ENCODE measurements at regions not wholly inside any gene's neighbourhood (a gene's known extent, or its start where the extent isn't known, plus 50 kb on each side); places are given as distances from the start of the nearest gene placed in this dataset.
"Not testable (repeated sequence)": the region's sequence is repeated elsewhere in the genome, so short reads cannot be mapped to it uniquely, and the experiment has no call there.

- no peak for DNase-seq (ENCODE audit: extremely low read depth in 1 of 11, low read depth in 9 of 11, low spot score in 4 of 11)
These were observed 206.6 kb downstream of the DEPDC1B start for GRCh38 chr5:60493372-60493771.

GRCh38 chr5:60492958-60493357 is 207.0 kb downstream of the DEPDC1B start:
- DNase-seq (ENCODE audit: extremely low read depth in 1 of 11, low read depth in 9 of 11, low spot score in 4 of 11) = no peak

GRCh38 chr5:60492358-60492757 is 207.6 kb downstream of the DEPDC1B start:
- DNase-seq (ENCODE audit: extremely low read depth in 1 of 11, low read depth in 9 of 11, low spot score in 4 of 11) = not testable (repeated sequence)

- no peak for DNase-seq (ENCODE audit: extremely low read depth in 1 of 11, low read depth in 9 of 11, low spot score in 4 of 11)
These were observed 209.3 kb downstream of the DEPDC1B start for GRCh38 chr5:60490597-60491166.

GRCh38 chr5:60489856-60490255 is 210.1 kb downstream of the DEPDC1B start:
- no peak for DNase-seq (ENCODE audit: extremely low read depth in 1 of 11, low read depth in 9 of 11, low spot score in 4 of 11)

GRCh38 chr5:60489377-60489776 is 210.6 kb downstream of the DEPDC1B start:
- no peak for DNase-seq (ENCODE audit: extremely low read depth in 1 of 11, low read depth in 9 of 11, low spot score in 4 of 11)

GRCh38 chr5:60488466-60489130 is 211.4 kb downstream of the DEPDC1B start:
- DNase-seq (ENCODE audit: extremely low read depth in 1 of 11, low read depth in 9 of 11, low spot score in 4 of 11) = no peak

- DNase-seq (ENCODE audit: extremely low read depth in 1 of 11, low read depth in 9 of 11, low spot score in 4 of 11) = peak in 5 of 11 donors; percentile 7 to 32 (median 21)
These were observed 212.0 kb downstream of the DEPDC1B start for GRCh38 chr5:60487885-60488442.

- no peak for DNase-seq (ENCODE audit: extremely low read depth in 1 of 11, low read depth in 9 of 11, low spot score in 4 of 11)
These were observed 212.5 kb downstream of the DEPDC1B start for GRCh38 chr5:60487476-60487875.

GRCh38 chr5:60485361-60485760 is 214.6 kb downstream of the DEPDC1B start:
- DNase-seq (ENCODE audit: extremely low read depth in 1 of 11, low read depth in 9 of 11, low spot score in 4 of 11) = no peak

- DNase-seq (ENCODE audit: extremely low read depth in 1 of 11, low read depth in 9 of 11, low spot score in 4 of 11) = no peak
These were observed 216.9 kb downstream of the DEPDC1B start for GRCh38 chr5:60483050-60483449.

- no peak for DNase-seq (ENCODE audit: extremely low read depth in 1 of 11, low read depth in 9 of 11, low spot score in 4 of 11)
These were observed 217.7 kb downstream of the DEPDC1B start for GRCh38 chr5:60482301-60482700.

- DNase-seq (ENCODE audit: extremely low read depth in 1 of 11, low read depth in 9 of 11, low spot score in 4 of 11) = no peak
These were observed 220.4 kb downstream of the DEPDC1B start for GRCh38 chr5:60479542-60479941.

- DNase-seq (ENCODE audit: extremely low read depth in 1 of 11, low read depth in 9 of 11, low spot score in 4 of 11) = no peak
These were observed 222.1 kb downstream of the DEPDC1B start for GRCh38 chr5:60477849-60478248.

- no peak for DNase-seq (ENCODE audit: extremely low read depth in 1 of 11, low read depth in 9 of 11, low spot score in 4 of 11)
These were observed 226.3 kb downstream of the DEPDC1B start for GRCh38 chr5:60473654-60474053.

- DNase-seq (ENCODE audit: extremely low read depth in 1 of 11, low read depth in 9 of 11, low spot score in 4 of 11) = not testable (repeated sequence)
These were observed 226.9 kb downstream of the DEPDC1B start for GRCh38 chr5:60473027-60473426.

GRCh38 chr5:60470881-60471280 is 229.1 kb downstream of the DEPDC1B start:
- no peak for DNase-seq (ENCODE audit: extremely low read depth in 1 of 11, low read depth in 9 of 11, low spot score in 4 of 11)

GRCh38 chr5:60469286-60469685 is 230.7 kb downstream of the DEPDC1B start:
- no peak for DNase-seq (ENCODE audit: extremely low read depth in 1 of 11, low read depth in 9 of 11, low spot score in 4 of 11)

- DNase-seq (ENCODE audit: extremely low read depth in 1 of 11, low read depth in 9 of 11, low spot score in 4 of 11) = no peak
These were observed 236.6 kb downstream of the DEPDC1B start for GRCh38 chr5:60463179-60463868.

GRCh38 chr5:60458666-60459065 is 241.3 kb downstream of the DEPDC1B start:
- no peak for DNase-seq (ENCODE audit: extremely low read depth in 1 of 11, low read depth in 9 of 11, low spot score in 4 of 11)

Data from renal cortex interstitium (tissue), 11 donors.